ENCODE measurements at regions not wholly inside any gene's neighbourhood (a gene's known extent, or its start where the extent isn't known, plus 50 kb on each side); places are given as distances from the start of the nearest gene placed in this dataset.

GRCh38 chrX:80354966-80355465 lies 65.2 kb upstream of the TENT5D start:
- no peaks in the 10 kb centered on the region for H3K4me1 Mint-ChIP-seq

More at GRCh38 chrX:80354966-80355465, 65.2 kb upstream of the TENT5D start:
- Mint-ChIP-seq H3K4me3 (no peak overlapping the region), H3K27ac (no peak overlapping the region), H3K9me3 (peaks cover 18% of the 10 kb centered on the region), H3K36me3 (ENCODE audit: low read depth) (no peaks in the 10 kb centered on the region), H3K27me3 (ENCODE audit: low read depth) (no peaks in the 10 kb centered on the region)
- TF ChIP-seq, protein P1, sequence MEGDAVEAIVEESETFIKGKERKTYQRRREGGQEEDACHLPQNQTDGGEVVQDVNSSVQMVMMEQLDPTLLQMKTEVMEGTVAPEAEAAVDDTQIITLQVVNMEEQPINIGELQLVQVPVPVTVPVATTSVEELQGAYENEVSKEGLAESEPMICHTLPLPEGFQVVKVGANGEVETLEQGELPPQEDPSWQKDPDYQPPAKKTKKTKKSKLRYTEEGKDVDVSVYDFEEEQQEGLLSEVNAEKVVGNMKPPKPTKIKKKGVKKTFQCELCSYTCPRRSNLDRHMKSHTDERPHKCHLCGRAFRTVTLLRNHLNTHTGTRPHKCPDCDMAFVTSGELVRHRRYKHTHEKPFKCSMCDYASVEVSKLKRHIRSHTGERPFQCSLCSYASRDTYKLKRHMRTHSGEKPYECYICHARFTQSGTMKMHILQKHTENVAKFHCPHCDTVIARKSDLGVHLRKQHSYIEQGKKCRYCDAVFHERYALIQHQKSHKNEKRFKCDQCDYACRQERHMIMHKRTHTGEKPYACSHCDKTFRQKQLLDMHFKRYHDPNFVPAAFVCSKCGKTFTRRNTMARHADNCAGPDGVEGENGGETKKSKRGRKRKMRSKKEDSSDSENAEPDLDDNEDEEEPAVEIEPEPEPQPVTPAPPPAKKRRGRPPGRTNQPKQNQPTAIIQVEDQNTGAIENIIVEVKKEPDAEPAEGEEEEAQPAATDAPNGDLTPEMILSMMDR (IDR thresholded peaks at IDR 0.05; ENCODE audit: unreplicated experiment in 3 of 3): no peak

All from nephron (organoid).